Activated CD4-positive, CD25-positive, alpha-beta regulatory T cell treated with anti-CD3 and anti-CD28 coated beads, Interleukin-2, amount 50 U/mL, for 72 hours (primary cell): ENCODE measurements at regions not wholly inside any gene's neighbourhood (a gene's known extent, or its start where the extent isn't known, plus 50 kb on each side); places are given as distances from the start of the nearest gene placed in this dataset.
"Not testable (repeated sequence)": the region's sequence is repeated elsewhere in the genome, so short reads cannot be mapped to it uniquely, and the experiment has no call there.

Source experiments
- DNase-seq: peaks from one replicate; pipeline ENCODE4 v3.0.0; 2021

DNA sequence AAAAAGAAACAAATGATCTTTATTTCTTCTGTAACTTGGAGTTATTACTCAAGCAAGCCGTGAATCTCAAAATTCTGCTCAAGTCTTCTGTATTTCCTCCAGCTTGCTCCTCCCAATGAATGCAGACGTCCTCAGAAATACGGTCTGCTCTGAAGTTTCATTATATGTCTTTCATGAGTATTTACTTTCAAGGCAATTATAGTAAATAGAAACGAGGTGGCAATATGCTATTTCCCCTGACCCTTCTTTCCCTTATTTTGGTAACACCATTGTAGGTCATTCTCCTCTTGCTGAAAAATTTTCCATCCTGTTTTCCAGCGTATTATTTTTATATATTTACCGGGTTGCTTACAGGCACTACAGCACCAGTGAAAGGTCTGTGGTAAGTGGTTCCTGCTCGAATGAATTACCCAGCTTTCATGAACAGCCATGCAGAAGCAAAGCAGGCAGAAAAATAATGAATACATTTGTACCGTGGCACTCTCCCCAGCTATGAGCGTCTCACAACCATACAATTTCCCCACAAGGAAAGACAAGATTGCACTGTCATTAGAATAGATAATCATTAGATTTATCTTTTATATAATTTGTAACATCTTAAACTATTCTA lies 350.9 kb upstream of the PKN2 start:
- no peak for DNase-seq

DNA sequence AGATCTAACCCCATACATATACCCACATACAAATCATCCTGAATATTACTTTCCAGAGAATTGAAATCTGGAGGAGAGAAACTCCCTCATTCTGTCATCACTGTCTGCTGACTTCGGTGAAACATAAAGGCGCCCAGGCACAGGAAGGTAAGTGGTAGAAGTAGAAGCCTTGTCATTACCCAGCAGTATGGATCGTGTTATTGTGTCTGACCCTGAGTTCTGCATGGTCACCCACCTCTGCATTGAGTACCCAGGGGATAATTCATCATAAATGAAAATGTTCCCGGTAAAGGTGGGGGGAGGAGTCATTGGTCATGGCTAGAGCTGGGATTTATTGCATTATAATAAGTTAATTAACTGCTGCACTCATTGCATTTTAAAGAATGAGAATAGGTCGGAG lies 342.6 kb upstream of the PKN2 start:
- DNase-seq, result no peak

DNA sequence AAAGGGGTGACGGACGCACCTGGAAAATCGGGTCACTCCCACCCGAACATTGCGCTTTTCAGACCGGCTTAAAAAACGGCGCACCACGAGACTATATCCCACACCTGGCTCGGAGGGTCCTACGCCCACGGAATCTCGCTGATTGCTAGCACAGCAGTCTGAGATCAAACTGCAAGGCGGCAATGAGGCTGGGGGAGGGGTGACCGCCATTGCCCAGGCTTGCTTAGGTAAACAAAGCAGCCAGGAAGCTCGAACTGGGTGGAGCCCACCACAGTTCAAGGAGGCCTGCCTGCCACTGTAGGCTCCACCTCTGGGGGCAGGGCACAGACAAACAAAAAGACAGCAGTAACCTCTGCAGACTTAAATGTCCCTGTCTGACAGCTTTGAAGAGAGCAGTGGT lies 342.0 kb upstream of the PKN2 start:
- not testable (repeated sequence) for DNase-seq

DNA sequence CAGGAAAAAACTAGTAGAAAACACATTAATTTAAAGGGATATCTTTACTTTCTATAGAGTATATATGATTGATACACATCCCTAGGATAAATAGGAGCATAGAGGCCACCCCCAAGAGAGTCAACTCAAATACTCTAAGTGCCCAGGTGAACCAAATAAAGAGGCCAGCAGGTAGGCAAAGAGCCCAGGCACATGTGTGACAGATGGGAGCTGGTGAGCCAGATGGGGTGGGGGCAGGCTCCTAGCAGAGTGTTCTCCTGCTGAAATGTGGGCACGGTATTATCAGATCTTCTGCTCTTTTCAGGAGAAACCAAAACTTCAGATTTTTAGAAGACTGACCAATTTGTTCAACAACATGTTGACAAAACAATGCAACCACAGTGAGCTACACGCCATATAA lies 333.4 kb upstream of the PKN2 start:
- no peak for DNase-seq

DNA sequence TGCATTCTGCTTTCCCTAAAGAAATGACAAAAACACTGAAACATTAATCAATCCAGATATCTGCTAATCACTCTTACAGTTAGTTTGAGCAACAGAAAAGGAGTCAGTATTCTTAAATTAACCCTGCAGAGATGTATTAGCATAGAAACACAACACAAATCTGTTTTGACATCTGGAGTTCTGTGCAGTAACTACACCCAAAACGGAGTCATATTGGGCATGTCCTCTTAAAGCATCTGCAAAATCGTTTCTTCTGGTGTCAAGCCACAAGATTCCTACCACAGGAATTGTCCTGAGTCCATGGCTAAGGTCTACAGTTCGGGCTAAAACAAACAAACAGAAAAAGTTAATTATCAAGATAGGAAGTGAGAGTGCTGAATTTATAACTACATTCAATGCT lies 332.1 kb upstream of the PKN2 start:
- DNase-seq, result no peak

DNA sequence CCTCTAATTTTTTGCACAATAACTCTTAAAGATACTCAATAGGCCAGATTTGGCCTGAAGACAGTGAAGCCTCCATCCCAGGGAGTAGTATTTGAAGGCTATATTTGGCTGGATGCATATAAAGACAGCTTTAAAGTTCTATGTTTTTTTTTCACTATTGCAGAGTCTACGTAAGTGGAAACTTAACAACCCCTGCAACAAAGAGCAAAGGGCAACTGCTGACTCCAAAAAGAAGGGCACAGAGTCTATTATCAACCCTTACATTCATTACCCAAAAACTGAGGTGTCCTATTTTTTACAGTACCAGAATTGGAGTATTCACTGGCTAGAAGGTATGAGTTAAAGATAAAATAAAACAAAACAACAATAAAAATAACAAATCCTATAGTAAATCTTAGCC lies 329.8 kb upstream of the PKN2 start:
- DNase-seq, result no peak

DNA sequence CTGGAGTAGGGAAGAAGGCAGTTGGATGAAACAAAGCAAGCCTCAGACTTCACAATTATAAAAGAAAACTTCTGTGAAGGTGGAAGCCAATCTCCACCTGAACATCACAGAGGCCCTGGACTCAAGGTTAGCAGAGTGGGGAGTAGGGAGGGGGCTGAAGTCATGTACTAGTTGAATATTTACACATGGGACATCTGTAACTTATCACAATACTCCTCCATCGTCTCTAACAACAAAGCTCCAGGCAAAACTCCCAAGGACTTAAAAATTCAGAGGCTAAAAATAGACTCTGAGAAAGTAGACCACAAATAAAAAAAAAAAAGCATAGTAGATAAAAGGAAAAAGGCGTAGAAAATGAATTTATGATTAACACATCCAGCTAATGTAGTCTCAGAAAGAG lies 326.3 kb upstream of the PKN2 start:
- no peak for DNase-seq

DNA sequence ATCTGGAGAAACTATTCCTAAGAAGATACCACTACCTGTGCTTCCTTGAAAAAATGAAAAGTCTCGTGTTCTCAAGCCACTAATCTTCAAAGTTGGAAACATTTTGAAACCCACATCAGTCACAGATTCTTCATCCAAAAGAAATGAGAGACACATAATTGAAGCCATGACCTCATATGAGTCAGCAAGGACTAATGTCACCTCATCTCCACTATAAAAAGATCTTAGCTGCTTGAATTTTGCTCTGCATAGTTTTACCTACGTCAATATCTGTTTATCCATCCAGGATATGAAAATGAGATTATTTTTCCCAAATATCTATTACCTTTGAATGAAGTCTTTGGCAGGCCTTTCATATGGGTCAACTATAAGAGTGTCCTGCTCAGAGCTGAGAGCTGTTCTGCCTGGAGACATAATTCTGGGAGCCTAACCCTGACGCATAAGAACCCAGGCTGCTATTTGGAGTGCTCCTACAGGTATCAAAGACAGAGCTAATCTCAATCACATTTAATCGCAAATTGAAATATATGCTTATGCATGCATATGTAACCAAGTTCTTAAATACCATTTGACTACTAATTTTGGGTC lies 312.5 kb upstream of the PKN2 start:
- no peak for DNase-seq

DNA sequence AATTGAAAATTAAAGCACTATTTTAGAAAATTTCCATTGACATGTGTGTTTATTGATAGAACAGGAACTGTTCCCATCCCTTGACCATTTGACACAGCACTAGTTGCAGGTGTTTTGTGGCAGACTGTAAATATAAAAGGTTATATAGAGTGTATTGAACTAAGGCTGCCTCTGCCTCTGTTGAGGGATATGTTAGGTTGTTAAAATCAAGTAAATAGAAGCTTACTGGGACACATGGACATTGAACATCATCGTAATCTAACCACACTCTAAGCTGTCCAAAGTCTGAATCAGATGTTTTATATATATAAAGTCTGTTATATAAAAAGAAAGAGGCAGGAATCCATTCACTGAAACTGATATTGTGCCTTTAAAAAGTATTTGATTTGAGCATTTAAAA lies 308.1 kb upstream of the PKN2 start:
- no peak for DNase-seq

DNA sequence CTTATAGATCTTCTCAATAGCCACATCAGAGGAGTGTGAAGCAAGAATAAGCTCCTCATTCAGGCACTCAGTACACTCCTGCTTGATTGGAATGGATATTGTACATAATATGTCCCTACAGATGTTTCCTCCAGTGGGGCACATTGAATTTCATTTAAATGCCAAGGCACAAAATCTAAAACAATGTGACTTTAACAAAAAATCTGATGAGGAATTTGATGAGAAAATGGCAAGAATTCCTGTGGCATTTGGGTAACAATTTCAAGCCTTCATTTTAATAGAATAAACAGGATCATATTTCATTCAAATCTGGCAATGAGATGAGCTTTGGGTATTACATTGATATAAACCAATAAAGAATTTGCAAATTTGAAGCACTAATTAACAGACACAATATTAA lies 307.7 kb upstream of the PKN2 start:
- no peak for DNase-seq

DNA sequence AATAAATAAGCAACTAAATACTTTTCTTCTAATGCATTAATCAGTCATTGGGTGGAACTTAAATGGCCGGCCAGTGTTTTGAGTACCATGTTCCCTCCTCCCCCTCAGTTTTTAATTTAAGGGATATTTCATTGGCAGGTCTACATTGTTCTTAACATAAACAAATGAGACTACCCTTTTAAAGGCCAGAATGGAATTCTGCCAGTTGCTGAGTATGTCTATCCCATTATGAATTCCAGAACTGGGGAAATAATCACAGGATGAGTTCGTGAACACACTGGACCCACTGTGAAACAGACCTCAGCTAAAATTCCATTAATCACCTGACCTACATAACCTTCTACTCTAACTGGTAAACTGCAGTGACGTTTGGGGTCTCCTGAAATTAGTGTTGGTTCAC lies 305.5 kb upstream of the PKN2 start:
- DNase-seq, result no peak

DNA sequence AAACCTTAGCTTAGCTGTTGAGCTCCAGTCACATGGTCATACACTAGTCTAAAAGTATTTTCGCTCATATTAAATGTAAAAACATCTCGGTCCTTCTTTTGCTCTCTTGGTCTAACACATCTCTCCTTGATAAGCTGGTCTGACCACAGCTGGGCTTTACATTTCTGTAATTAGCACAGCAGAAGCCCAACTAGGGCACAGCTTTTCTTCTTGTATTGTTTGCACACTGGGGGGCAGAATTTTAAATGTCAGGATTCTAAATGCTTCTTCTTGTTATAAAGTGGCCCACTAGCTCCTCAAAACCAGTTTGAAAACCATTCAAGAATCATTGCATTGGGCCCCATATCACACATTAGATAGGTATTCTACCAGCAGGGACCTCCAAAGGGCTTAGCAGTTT lies 289.1 kb upstream of the PKN2 start:
- no peak for DNase-seq

DNA sequence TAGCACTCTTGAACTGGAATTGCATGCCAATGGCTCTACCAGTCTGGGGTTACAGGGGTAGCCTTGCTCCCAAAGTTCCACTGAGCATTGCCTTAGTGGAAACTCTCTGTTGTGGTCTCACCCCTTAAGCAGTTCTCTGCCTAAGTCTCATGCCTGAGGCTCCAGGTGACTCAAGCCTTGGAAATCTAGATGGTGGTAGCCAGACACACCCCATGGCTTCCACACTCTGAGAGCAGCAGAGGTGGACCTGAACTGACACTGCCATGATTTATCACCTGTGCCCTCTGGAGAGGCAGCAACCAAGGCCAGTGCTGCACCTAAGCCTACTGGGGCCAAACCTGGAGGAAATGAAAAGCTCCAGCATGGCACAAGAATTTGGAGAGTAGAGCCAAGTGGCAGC lies 285.7 kb upstream of the PKN2 start:
- DNase-seq, result no peak

DNA sequence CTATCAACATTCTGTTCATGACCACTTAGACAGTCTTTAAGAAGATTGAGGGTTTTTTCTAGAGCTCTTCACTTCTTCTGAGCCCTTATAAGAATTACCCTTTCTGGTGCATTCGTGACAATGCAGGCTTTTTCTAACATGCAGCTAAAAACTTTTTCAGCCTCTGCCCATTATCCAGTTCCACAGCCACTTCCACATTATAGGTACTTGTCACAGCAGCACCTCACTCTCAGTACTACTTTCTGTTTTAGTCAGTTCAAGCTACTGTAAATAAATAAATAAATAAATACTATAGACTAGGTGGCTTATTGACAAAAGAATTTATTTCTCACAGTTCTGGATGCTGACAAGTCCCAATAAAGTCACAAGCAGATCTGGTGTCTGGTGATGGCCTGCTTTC lies 284.4 kb upstream of the PKN2 start:
- no peak for DNase-seq

DNA sequence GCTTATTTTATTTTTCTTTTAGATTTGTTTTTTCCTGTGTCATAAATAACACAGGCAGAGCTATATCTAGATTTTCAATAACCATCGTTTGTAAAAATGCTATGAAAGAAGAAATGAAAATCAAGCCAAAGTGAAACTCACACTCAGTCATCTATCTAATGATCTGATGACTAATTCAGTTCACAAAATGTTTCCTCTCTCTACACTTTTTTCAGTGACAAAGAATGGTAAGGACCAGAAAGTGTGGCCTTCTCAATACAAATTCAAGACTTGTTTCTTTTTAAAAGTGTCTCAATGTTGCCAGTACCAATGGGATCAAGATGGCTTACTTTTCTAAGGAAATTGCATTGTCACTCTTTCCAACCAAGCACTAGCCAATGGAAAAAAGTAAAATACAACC lies 282.8 kb upstream of the PKN2 start:
- no peak for DNase-seq

DNA sequence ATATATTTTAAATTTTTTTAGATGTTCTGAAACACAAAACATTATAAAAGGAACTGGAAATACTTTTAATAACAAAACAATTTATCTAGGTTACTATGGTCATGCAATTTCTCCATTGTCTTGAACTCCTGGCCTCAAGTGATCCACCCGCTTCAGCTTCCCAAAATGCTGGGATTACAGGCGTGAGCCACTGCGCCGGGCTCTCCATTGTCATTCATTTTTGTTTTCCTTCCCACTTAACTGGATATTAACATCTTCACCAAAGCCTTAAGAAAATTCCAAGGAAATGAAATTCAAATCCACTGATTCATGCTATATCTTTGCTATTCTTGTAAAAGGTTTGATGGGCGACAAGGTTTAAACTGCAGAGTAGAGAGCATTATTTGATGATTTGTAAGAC lies 279.5 kb upstream of the PKN2 start:
- DNase-seq, result no peak

DNA sequence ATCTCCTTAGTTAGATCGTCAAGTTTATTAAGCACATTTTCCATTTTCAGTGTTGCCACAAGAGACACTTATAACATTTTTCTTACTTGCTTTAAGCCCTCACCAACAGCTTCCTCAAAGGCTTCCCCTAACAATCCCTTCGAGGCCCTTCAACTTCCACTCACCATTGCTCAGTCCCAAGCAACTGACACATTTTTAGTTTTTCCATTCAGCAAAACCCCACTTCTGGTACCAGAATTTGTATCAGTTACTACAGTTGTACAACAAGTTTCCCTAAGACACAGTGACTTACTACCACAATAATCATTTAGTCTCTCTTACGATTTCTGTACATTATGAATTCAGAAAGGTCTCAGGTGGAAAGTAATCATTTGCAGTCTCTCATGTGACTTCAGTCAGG lies 276.8 kb upstream of the PKN2 start:
- no peak for DNase-seq

DNA sequence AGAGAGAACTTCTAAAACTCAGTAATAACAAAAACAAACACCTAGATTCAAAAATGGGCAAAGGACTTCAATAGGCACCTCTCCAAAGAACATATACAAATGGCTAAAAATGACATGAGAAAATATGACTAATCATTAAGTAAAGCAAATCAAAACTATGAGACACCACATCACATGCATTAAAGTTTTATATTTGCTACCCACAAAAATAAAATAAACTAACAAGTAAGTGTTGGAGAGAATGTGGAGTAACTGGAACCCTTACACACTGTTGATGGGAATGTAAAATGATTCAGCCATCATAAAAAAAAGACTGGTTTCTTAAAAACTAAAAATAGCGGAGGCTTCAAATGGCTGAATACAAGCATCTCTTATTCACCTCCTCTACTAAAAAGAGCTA lies 262.1 kb upstream of the PKN2 start:
- no peak for DNase-seq

DNA sequence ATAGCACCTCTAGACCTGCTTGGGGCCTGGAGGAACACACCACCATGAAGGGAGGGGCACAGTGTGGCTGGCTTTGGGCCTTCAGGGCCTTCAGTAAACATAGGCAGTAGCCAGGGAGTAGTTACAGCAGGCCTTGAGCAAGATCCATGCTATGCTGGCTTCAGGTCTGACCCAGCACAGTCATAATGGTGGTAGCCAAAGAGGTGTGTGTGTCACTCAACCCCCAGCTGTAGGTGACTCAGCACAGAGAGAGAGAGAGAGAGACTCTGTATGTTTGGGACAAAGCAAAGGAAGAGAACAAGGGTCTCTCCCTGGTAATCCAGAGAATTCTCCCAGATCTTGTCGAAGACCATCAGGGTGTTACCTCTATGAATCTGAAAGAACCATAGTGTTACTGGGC lies 250.5 kb upstream of the PKN2 start:
- DNase-seq, result no peak

DNA sequence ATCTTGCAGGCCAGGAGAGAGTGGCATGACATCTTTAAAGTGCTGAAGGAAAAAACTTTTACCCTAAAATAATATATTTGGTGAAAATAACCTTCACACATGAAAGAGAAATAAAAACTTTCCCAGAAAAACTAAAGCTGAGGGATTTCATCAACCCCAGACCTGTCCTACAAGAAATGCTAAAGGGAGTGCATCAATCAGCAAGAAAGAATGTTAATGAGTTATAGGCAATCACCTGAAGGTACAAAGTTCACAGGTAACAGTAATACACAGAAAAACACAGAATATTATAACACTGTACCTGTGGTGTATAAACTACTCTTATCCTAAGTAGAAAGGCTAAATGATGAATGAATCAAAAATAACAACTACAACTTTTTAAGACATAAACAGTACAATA lies 249.2 kb upstream of the PKN2 start:
- DNase-seq, result no peak

DNA sequence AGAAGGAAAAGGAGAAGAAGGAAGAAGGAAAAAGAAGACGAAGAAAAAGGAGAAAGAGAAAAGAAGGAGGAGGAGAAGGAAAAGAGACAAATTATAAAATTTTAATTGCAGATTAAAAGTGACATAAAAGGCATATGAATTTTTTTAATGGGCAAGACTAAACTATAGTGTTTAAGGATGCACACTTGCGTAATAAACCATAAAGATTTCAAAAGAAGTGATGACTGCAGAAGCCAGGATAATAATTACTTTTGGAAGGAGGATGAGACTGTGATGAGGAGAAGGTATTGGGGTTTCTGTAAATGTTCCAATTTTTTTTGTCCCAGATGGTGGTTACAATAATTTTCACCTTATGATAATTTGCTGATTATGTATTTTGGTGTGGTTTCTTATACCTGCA lies 243.1 kb upstream of the PKN2 start:
- DNase-seq, result no peak

DNA sequence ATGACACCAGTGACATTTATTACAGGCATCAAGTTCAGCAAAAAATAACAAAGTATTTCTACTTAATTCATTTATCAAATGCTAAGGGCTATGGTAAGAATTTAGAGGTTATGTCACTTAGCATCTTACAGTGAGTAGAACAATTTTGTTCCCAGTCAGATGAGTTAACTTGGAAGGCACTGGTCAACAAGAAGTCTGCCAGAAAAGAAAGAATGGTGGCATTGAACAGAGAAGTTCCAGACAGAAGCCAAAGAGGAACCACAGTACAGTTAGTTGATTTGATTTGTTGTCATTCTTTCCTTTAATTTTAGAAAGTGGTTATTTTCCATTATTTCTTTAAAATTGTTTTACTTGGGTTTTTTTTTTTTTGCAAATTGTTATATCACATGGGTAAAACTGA lies 232.2 kb upstream of the PKN2 start:
- no peak for DNase-seq

DNA sequence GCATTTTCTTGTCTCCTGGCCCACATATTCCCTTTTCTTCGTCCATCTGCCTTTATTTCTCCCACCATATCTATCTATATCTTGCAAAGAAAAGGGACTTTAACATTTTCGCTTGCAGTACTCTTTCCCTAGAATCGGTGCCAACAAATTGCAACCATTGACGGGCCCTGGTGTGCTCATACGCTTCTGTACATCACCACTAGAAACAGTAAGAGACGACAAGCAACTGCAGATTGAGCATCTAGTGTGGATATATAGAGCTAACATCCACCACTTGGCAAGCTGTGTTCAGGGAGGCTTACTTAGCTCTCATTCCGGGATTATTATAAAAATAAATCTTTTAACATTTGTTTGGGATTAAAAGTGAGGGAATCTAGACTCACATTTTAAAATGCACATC lies 230.8 kb upstream of the PKN2 start:
- no peak for DNase-seq

DNA sequence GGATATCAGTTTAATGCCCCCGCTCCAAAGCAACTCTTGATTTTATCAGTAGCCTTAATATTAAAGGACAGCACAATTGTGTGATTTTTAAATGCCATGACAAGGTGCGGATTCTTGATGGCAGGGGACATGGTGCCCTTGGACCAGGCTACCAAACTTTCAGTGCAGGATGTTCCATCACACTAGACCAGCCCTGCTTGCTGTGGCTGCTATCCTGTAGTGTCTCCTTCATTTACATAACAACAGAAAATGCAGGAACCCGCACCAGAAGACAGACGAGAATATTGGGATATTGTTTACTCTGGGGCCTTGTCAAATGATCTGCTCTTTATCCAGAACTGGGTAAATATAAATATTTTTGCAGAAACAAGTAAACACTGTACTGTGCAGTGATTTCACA lies 229.3 kb upstream of the PKN2 start:
- no peak for DNase-seq

DNA sequence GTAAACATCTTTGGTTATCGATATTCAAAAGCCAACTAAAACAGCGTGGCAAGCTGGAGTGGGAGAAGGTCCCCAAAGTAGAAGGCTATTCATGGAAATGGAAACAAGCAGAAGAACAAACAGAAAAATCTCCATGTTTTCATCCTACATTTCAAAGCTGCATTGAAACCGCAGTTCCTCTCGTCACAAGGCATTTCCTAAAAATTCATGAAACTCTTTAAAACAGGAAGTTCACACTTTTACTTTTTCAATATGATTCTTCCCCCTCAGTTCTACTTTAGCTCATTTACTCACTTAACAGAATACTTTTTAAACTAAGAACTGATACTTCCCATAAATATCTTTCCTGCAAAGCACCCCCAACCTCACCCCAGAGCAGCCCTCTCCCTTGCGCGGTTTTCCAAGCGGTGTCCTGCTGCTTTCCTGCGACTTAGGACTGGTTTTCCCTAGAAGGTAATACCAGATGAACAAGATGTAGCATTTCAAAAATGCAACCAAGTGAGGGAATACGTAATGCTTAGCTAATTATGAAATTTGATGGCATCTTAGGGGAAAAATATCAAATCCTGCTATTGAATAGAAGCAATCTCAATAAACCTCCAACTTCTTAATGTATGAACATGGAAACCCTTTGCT lies 228.3 kb upstream of the PKN2 start:
- no peak for DNase-seq
